ENCODE measurements at regions not wholly inside any gene's neighbourhood (a gene's known extent, or its start where the extent isn't known, plus 50 kb on each side); places are given as distances from the start of the nearest gene placed in this dataset.
A peak's percentile ranks its signal among the peaks of the same experiment; 100 is the strongest.

- peaks cover 9% of the 10 kb centered on the region for H3K4me1 Mint-ChIP-seq
- TF ChIP-seq CTCF (conservative IDR thresholded peaks at IDR 0.05): no peak
- no peak overlapping the region for H3K27ac Mint-ChIP-seq (ENCODE audit: unreplicated experiment)
These were observed 1354.9 kb upstream of the GJE1 start for GRCh38 chr6:140777780-140778179.

GRCh38 chr6:140775061-140775460, 1357.7 kb upstream of the GJE1 start:
- Mint-ChIP-seq H3K27ac (ENCODE audit: unreplicated experiment) (peak overlapping the region; percentile 23), H3K9me3 (peaks cover 7% of the 10 kb centered on the region), H3K4me1 (peaks cover 9% of the 10 kb centered on the region), H3K27me3 (ENCODE audit: low read depth) (no peaks in the 10 kb centered on the region), H3K4me3 (no peak overlapping the region), H3K36me3 (ENCODE audit: low read depth) (peaks cover 9% of the 10 kb centered on the region)
- no peak for DNase-seq (ENCODE audit: low read depth, low spot score)
- TF ChIP-seq CTCF (conservative IDR thresholded peaks at IDR 0.05): no peak

More at GRCh38 chr6:140777780-140778179, 1354.9 kb upstream of the GJE1 start:
- no peaks in the 10 kb centered on the region for H3K27me3 Mint-ChIP-seq (ENCODE audit: low read depth)
- no peak overlapping the region for H3K4me3 Mint-ChIP-seq
- peaks cover under 1% of the 10 kb centered on the region for H3K36me3 Mint-ChIP-seq (ENCODE audit: low read depth)
- no peak for DNase-seq (ENCODE audit: low read depth, low spot score)
- H3K9me3 Mint-ChIP-seq: peaks cover 2% of the 10 kb centered on the region

- H3K27me3 Mint-ChIP-seq (ENCODE audit: low read depth): no peaks in the 10 kb centered on the region
- H3K4me3 Mint-ChIP-seq: no peak overlapping the region
- peak overlapping the region; percentile 43 for H3K27ac Mint-ChIP-seq (ENCODE audit: unreplicated experiment)
- H3K4me1 Mint-ChIP-seq: peaks cover 9% of the 10 kb centered on the region
- peaks cover 12% of the 10 kb centered on the region for H3K36me3 Mint-ChIP-seq (ENCODE audit: low read depth)
- H3K9me3 Mint-ChIP-seq: peaks cover 4% of the 10 kb centered on the region
- DNase-seq (ENCODE audit: low read depth, low spot score): no peak
- TF ChIP-seq CTCF (conservative IDR thresholded peaks at IDR 0.05): no peak
These were observed 1358.6 kb upstream of the GJE1 start for GRCh38 chr6:140774080-140774505.

GRCh38 chr6:140773276-140773675, 1359.4 kb upstream of the GJE1 start:
- H3K9me3 Mint-ChIP-seq: peaks cover 5% of the 10 kb centered on the region
- no peak for DNase-seq (ENCODE audit: low read depth, low spot score)
- peaks cover 9% of the 10 kb centered on the region for H3K4me1 Mint-ChIP-seq
- H3K27ac Mint-ChIP-seq (ENCODE audit: unreplicated experiment): no peak overlapping the region
- H3K4me3 Mint-ChIP-seq: no peak overlapping the region
- no peak for TF ChIP-seq CTCF (conservative IDR thresholded peaks at IDR 0.05)
- peaks cover 13% of the 10 kb centered on the region for H3K36me3 Mint-ChIP-seq (ENCODE audit: low read depth)
- H3K27me3 Mint-ChIP-seq (ENCODE audit: low read depth): no peaks in the 10 kb centered on the region

- no peak for TF ChIP-seq CTCF (conservative IDR thresholded peaks at IDR 0.05)
- no peaks in the 10 kb centered on the region for H3K27me3 Mint-ChIP-seq (ENCODE audit: low read depth)
- peaks cover 17% of the 10 kb centered on the region for H3K36me3 Mint-ChIP-seq (ENCODE audit: low read depth)
- H3K9me3 Mint-ChIP-seq: peaks cover 11% of the 10 kb centered on the region
- no peak for DNase-seq (ENCODE audit: low read depth, low spot score)
- H3K27ac Mint-ChIP-seq (ENCODE audit: unreplicated experiment): no peak overlapping the region
- peaks cover 9% of the 10 kb centered on the region for H3K4me1 Mint-ChIP-seq
- no peak overlapping the region for H3K4me3 Mint-ChIP-seq
These were observed 1360.1 kb upstream of the GJE1 start for GRCh38 chr6:140772576-140772975.

GRCh38 chr6:140768133-140768532, 1364.6 kb upstream of the GJE1 start:
- peaks cover 23% of the 10 kb centered on the region for H3K9me3 Mint-ChIP-seq
- TF ChIP-seq CTCF (conservative IDR thresholded peaks at IDR 0.05): no peak
- DNase-seq (ENCODE audit: low read depth, low spot score): no peak
- peaks cover 25% of the 10 kb centered on the region for H3K36me3 Mint-ChIP-seq (ENCODE audit: low read depth)
- H3K27me3 Mint-ChIP-seq (ENCODE audit: low read depth): no peaks in the 10 kb centered on the region
- H3K4me3 Mint-ChIP-seq: no peak overlapping the region
- no peaks in the 10 kb centered on the region for H3K4me1 Mint-ChIP-seq
- H3K27ac Mint-ChIP-seq (ENCODE audit: unreplicated experiment): no peak overlapping the region

All from neural crest cell (in vitro differentiated cells).